HG02840 (cell line): ENCODE measurements at regions not wholly inside any gene's neighbourhood (a gene's known extent, or its start where the extent isn't known, plus 50 kb on each side); places are given as distances from the start of the nearest gene placed in this dataset.

Experiments used
- ATAC-seq: cut with Tn5 transposase; IDR thresholded peaks from one replicate; pipeline ENCODE4 v1.9.1; 2021; ENCODE audit warnings: mild to moderate bottlenecking, moderate library complexity, moderate number of reproducible peaks; ENCODE audit not compliant: unreplicated experiment, low FRiP score

GRCh38 chr6:76706086-76706485 lies 633.6 kb upstream of the IMPG1 start:
- ATAC-seq: no peak

GRCh38 chr6:76703786-76704185 lies 631.3 kb upstream of the IMPG1 start:
- no peak for ATAC-seq

GRCh38 chr6:76703285-76703684 lies 630.8 kb upstream of the IMPG1 start:
- ATAC-seq: no peak

- no peak for ATAC-seq
Observed at GRCh38 chr6:76702187-76702586, 629.7 kb upstream of the IMPG1 start.

- no peak for ATAC-seq
Observed at GRCh38 chr6:76701610-76702009, 629.1 kb upstream of the IMPG1 start.

- ATAC-seq: no peak
Observed at GRCh38 chr6:76697585-76697984, 625.1 kb upstream of the IMPG1 start.

- no peak for ATAC-seq
Observed at GRCh38 chr6:76694795-76695194, 622.3 kb upstream of the IMPG1 start.

GRCh38 chr6:76684875-76685274 lies 612.4 kb upstream of the IMPG1 start:
- no peak for ATAC-seq

GRCh38 chr6:76683985-76684384 lies 611.5 kb upstream of the IMPG1 start:
- ATAC-seq: no peak

- ATAC-seq: no peak
Observed at GRCh38 chr6:76682842-76683241, 610.4 kb upstream of the IMPG1 start.

GRCh38 chr6:76681781-76682180 lies 609.3 kb upstream of the IMPG1 start:
- no peak for ATAC-seq

- no peak for ATAC-seq
Observed at GRCh38 chr6:76677017-76677416, 604.6 kb upstream of the IMPG1 start.

- ATAC-seq: no peak
Observed at GRCh38 chr6:76671751-76672150, 599.3 kb upstream of the IMPG1 start.

GRCh38 chr6:76644231-76644630 lies 571.8 kb upstream of the IMPG1 start:
- no peak for ATAC-seq

GRCh38 chr6:76639941-76640340 lies 567.5 kb upstream of the IMPG1 start:
- ATAC-seq: no peak

GRCh38 chr6:76634695-76635094 lies 562.2 kb upstream of the IMPG1 start:
- ATAC-seq: no peak

GRCh38 chr6:76633259-76633658 lies 560.8 kb upstream of the IMPG1 start:
- no peak for ATAC-seq

GRCh38 chr6:76631622-76632021 lies 559.2 kb upstream of the IMPG1 start:
- ATAC-seq: no peak

GRCh38 chr6:76615395-76615794 lies 542.9 kb upstream of the IMPG1 start:
- no peak for ATAC-seq

- ATAC-seq: no peak
Observed at GRCh38 chr6:76612954-76613353, 540.5 kb upstream of the IMPG1 start.

GRCh38 chr6:76609160-76609559 lies 536.7 kb upstream of the IMPG1 start:
- ATAC-seq: no peak

GRCh38 chr6:76594109-76594508 lies 521.6 kb upstream of the IMPG1 start:
- ATAC-seq: no peak

- ATAC-seq: no peak
Observed at GRCh38 chr6:76593668-76594067, 521.2 kb upstream of the IMPG1 start.
